DMS53 treated with DMSO at 0.1 percent for 48 hours (cell line): ENCODE measurements at regions not wholly inside any gene's neighbourhood (a gene's known extent, or its start where the extent isn't known, plus 50 kb on each side); places are given as distances from the start of the nearest gene placed in this dataset.

Experiments used
- DNase-seq: peaks from one replicate; lab custom pipeline; 2025; ENCODE audit not compliant: unreplicated experiment; lab: John Stamatoyannopoulos, UW

DNA sequence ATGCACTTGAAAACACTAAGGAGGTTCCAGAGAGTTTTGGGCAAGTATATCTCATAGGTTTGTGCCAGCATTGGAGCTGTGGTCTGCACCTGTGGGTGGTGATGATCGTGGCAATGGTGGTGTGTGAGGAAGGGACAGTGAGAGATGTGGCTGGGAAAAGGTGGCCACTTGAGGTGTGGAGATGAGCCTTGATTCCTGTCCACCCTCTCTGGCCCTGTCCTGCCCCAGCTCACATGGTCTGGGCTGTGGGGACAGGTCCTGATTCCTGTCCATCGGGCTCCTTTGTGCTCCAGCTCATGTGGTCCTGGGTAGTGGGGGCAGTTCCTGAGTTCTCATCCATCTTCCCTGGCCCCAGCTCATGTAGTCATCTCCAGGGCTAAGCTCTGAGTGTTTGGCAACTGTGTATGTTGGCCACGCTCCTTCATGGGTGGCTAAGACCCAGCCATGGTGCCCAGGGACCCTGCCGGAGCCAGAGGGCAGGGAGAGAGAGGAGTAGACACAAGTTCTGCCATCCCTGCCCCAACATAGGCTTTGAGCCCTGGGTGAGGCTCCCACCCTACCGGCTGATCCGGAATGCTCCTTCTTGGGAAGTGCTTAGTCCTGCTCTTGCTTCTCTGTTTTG is 294.4 kb upstream of the HDAC4 start:
- no peak for DNase-seq

GRCh38 chr2:239694487-239694886 is 293.7 kb upstream of the HDAC4 start:
- no peak for DNase-seq

DNA sequence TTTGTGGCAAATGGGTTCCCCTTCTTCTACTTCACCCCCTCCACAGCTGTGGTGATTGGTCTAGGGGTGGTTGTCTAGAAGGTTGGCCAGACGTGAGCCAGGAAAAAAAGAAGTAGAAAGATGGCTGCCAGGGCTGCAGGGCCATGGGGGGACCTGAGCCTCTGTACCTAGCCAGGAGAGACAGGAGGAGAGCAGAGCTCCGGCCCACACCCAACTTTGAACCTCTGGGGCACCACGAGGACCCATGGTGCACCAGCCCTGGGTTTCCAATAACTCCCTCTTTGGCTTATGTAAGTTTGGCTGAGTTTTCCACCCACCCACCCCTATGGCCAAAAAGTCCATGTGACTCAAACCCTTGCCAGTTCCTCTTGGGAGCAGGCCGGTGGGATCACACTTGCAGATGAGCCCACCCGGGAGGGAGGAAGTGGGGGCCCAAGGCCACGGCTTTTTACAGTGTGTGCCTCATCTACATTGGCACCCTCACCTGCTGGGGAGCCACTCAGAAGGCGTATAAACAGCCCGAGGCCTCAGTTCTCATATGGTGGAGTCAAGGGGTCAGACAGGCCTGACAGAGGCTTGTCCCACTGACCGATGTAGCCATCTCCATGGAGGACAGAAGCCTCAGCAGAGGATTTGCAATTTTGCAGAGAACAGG is 293.1 kb upstream of the HDAC4 start:
- no peak for DNase-seq

DNA sequence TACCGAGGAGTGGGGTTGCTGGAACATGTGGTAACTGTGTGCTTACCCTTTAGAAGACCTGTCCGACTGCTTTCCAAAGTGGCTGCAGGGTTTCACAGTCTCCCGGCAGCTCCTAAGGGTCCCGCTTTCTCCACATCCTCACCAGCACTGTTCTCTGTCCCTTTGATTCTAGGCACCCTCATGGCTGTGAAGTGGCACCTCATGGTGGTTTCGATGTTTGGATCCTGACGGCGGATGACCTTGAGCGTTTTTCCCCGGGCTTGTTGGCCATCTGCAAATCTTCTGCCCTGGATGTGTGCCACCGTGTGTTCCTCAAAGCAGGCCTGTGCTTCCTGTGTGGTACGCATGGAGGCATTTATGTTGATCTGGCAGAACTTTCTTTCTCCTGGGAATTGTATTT is 292.5 kb upstream of the HDAC4 start:
- no peak for DNase-seq

DNA sequence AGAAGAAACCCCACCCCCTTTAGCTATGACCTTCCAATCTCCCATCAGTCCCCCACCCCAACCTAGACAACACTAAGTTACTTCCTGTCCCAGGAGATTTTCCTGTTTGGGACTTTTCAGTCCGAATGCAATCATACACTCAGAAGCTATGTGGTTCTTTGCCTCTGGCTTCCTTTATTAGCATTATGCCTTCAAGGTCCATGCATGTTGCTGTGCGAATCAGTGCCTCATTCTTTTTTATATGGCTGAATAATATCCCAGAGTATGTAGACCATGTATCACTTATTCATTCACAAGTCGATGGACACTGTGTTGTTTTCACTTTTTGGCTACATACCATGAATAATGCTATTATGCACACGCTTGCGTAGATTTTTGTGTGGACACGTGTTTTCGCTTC is 292.1 kb upstream of the HDAC4 start:
- no peak for DNase-seq

GRCh38 chr2:239692362-239692851 is 291.6 kb upstream of the HDAC4 start:
- DNase-seq: no peak

DNA sequence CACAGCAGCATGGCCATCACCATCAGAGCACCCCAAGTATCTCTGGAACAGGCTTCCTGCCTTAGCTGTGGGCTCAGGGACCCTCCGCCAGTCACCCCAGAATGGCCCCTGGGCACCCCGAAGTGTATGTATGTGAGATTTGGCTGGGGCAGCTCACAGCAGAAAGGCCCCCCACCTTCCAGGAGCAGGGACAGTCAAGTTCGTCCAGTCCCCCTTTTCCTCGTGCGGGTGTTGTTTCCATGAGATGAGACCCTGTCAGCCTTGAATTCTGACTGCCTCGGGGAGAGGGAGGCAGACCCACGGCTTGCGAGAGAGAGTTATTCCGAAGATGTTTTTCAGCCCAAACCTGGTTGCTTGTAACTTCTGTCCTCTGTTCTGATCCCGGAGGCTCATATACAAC is 290.9 kb upstream of the HDAC4 start:
- DNase-seq: no peak

DNA sequence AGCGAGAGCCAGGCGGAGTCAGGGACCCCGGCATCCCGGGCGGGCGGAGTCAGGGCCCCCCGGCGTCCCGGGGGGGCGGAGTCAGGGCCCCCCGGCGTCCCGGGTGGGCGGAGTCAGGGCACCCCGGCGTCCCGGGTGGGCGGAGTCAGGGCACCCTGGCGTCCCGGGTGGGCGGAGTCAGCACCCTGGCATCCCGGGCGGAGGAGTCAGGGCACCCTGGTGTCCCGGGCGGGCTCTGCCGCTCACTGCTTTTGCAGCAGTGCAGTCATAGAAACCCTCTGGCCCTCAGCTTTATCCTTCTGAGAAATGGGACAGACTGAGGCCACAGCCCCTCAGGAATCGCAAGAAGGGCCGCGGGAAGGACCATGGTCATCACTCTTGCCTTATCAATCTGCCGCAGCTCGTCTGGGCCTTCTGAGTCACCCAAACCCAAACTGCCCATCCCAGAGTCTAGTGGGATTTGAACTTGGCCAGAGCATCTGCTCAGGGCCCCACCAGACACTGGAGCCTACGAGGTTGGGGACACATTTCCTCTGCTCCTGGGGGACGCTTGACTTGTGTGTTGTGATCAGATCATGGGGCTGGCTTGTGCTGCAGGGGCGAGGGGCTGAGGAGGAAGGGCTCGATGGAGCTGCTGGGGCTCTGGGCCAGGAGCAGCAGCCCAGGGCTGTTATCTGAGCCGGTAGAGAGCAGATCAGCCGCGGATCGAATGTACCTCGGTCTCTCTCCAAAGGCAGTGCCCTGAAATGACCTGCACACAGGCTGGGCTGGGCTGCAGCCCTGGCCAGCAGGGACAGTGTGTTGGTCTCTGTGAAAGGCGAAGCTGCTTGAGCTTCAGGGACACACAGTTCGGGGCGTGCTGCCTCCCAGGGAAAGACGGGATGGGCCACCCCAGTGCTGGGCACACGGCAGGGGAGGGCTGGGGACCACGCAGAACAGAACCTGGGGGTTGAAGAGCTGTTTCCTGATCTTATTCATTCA is 290.1 kb upstream of the HDAC4 start:
- DNase-seq: no peak

DNA sequence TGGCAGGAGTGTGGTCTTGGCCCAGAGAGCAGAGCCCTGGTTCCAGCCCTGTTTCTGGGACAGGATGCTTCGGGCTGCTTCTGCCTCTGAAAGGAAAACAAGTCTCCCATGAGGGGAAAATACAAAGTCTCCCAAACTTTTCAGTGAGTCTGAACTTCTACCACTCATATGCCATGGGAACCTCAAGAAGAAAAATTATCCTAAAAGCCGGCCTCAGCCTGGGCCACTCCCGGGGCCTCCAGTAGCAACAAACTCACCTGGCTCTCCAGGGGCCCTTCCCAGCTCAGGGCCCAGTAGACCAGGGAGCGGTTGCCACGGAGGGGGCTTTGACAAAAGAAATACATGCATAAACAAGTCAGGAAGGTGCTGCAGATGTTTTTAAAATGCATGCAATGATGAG is 289.2 kb upstream of the HDAC4 start:
- no peak for DNase-seq

DNA sequence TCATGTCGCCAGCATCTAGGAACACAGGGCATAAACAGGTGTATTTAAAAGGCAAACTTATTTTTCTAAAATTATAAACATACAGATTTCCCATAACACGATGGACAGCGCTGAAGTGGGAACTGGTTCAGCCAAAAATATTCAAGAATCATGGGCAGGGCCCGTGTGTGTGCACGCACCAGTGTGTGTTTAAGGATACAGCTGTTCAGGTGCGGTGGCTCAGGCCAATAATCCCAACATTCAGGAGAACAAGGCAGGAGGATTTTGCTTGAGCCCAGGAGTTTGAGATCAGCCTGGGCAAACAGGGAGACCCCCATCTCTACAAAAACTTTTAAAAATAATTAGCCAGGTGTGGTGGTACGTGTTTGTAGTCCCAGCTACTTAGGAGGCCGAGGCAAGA is 288.6 kb upstream of the HDAC4 start:
- DNase-seq: no peak

DNA sequence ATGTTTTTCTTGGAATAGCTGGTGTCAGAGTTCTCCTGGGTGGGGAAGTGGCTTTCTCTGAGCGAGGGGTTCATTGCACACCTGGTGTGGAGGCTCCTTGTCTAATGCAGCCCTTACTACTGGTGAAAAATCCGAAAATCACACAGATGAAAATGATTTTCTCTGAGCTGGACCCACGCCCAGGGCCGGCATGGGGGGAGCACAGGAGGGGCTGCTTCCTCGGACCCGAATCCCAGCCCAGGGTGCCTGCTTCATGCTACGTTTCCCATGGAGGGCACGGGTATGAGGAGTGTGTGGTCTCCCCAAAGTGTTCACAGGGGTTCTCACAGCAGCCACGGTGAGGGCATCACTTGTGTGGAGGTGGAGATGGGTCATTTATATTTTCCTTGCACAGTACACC is 288.0 kb upstream of the HDAC4 start:
- DNase-seq: no peak

DNA sequence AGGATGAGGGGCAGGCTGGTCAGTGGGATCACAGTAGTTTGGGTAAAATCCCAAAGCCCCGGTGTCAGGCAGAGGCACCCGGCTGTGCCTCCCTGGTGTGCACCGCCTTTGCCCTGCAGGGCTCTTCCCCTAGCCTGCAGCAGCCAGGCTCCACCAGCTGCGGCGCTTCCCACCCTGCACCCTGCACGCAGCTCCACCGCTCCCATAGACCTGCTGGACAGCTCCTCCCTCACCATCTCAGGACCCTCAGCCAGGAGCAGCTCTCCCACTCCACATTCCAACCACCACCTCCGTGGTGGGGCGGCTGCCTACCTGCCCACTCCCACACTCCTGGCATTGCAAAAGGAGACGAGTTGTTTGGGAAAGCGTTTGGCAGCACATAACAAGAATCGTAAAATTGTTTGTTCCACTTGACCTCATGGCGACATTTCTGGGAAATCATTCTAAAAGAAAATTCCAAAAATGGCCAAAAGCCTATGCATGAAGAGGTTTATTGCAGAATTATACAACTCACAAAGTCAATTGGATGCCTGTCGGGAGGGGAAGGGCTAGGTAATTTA is 287.4 kb upstream of the HDAC4 start:
- DNase-seq: no peak

DNA sequence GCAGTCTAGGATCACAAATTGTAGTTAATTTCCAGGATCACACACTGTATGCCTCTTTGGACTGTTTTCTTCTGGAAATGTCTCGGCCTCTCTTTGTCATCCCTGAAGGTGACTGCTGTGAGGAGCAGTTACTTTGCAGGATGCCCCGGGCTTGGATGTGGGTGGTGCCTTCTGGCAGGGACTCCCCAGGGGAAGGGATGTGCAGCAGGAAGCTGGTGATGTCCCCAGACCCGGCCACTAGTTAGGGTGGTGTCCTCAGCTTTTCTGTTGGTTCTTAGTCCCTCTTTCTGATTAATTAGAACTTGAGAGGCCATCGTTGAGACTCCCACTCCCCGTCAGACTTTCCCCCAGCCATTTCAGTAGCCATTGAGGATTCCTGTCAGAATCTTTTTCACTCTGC is 286.6 kb upstream of the HDAC4 start:
- DNase-seq: no peak

DNA sequence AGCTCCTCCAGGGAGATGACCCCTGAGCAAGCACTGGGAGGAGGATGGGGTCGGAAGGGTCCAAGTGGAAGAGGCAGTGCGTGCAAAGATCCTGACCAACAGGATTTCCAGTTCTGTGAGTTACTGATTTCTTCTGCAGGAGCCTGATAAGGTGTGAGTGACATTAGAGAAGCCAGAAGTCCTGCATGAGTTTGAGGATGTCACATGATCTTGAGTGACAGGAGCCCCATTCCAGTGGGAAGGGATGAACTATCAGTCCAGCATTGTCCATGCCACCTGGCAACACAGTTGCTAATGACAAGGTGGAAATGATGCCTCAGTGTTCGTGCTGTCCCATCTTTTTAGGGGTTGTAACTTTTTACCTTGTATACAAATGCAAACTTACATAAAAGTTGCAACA is 285.1 kb upstream of the HDAC4 start:
- DNase-seq: no peak

DNA sequence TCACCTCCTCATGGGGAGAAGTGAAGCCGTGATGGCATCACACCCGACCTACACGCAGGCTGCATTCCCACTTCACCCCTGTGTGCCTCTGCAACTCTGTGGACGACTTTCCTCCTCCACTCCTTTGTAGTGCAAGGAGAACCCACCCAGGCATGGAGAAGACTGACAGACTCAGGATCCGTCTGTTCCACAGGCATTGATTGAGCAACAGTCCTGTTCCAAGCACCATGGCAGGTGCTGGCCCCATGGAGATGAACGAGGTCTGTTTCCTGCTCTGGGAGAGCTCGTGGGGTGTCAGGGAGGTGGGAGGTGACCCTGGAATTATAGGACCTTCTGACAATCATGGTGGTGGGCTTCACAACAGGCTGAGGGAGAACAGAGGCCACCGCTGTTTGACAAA is 284.7 kb upstream of the HDAC4 start:
- DNase-seq: no peak

- no peak for DNase-seq
Observed at GRCh38 chr2:239684996-239685395, 284.2 kb upstream of the HDAC4 start.

- DNase-seq: no peak
Observed at GRCh38 chr2:239684271-239684810, 283.5 kb upstream of the HDAC4 start.

- DNase-seq: no peak
Observed at GRCh38 chr2:239682518-239682917, 281.7 kb upstream of the HDAC4 start.

DNA sequence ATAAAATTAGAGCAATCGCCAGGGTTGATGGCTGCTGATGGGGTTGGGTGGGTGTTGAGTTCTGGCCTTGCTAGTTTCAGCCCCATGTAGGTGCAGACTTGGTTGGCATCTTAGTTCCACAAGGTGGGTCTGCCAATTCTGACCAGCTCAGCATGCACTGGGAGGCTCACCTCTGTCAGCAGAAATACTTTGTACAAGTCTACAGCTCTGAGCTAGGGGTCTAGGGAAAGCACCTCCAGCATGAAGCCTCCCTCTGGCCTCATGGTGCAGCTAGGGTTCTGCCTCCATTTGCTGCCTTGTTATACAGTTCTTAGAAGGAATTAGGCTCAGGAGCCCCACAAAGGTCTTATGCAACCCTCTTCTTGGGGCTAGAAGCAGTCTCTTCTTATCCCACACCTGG is 278.9 kb upstream of the HDAC4 start:
- DNase-seq: no peak

GRCh38 chr2:239678666-239679296 is 278.0 kb upstream of the HDAC4 start:
- no peak for DNase-seq

DNA sequence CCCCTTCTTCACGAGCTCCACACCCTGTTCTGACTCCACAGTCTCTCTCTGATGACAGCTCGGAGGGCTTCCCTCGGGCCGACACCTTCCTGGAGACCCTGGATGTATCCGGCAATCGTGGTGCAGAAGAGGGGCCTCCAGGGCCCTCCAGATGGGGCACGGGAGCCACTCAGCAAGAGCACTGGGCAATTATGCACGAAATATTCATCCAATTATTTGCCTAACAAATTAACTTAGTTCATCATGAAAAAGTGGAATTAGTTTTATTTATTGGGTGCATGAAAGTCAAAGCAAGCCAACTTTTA is 277.3 kb upstream of the HDAC4 start:
- DNase-seq: no peak
